Bronchial epithelial cell (primary cell): ENCODE measurements at regions not wholly inside any gene's neighbourhood (a gene's known extent, or its start where the extent isn't known, plus 50 kb on each side); places are given as distances from the start of the nearest gene placed in this dataset.

Experiments used
- DNase-seq: peaks from one replicate; pipeline ENCODE4 v3.0.0-alpha.2; 2010; ENCODE audit warnings: low read depth
- FAIRE-seq: peaks from 2 replicates; lab custom pipeline; 2011; peaks lifted over from hg19 to GRCh38; lab: Jason Lieb, UNC
- H3K27me3 ChIP-seq: 2 replicates; pipeline ENCODE4 v1.5.1; 2011; ENCODE audit warnings: low read length; ENCODE audit not compliant: control insufficient read depth, insufficient read depth
- H3K36me3 ChIP-seq: 2 replicates; pipeline ENCODE4 v1.5.1; 2011; ENCODE audit warnings: low read length; ENCODE audit not compliant: control insufficient read depth, insufficient read depth
- H3K4me3 ChIP-seq: 2 replicates; pipeline ENCODE4 v1.5.1; 2011; ENCODE audit warnings: mild to moderate bottlenecking, low read depth, low read length, control low read depth
- TF ChIP-seq, protein P1 (sequence below): IDR thresholded peaks from 2 replicates; pipeline ENCODE4 v1.5.1; 2011; ENCODE audit warnings: mild to moderate bottlenecking, moderate library complexity, low read length, control low read depth, inconsistent platforms; ENCODE audit not compliant: insufficient read depth, severe bottlenecking

DNA sequence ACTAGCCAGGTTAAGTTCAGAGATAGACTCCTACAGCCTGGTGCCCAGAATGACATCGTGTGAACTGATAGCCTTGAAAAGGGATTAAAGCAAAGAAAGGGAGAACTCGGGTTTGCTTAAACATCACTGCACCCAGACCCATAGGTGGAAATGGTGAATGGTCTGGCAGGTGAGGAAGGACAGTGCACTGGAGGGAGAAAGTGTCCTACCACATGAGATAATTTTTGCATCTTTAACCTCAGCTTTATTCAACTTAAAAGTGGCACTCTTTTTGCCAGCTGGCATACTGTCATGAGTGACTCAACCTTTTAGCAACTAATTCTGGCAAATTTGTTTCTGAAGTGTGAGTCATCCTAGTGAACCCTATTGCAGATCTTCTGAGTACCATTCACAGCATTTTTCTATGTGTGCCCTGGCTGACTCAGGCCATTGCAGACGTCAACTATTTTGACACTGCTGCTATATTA is 53.0 kb upstream of the DAPP1 start:
- no peak overlapping the region for H3K4me3 ChIP-seq
- FAIRE-seq, result peak; percentile 90
- DNase-seq, result peak; percentile 98

DNA sequence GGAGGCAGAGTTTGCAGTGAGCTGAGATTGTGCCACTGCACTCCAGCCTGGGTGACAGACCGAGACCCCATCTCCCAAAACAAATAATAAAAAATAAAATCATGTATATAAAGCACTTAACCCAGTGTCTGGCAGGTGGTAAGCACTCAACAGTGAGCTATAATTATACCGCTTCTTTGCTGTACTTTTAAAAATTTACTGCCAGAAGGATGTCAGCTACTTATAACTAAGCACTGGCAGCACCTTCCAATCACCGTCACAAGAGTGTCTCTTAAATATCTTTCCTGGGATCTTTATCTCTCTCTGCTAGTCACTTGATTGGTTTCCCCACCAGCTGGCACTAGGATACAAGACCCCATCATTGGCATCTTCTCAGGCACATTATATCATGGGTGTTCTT is 53.9 kb upstream of the DAPP1 start:
- no peak for FAIRE-seq
- no peak overlapping the region for H3K4me3 ChIP-seq
- DNase-seq, result no peak
- no peaks in the 10 kb centered on the region for H3K36me3 ChIP-seq
- TF ChIP-seq, protein P1, sequence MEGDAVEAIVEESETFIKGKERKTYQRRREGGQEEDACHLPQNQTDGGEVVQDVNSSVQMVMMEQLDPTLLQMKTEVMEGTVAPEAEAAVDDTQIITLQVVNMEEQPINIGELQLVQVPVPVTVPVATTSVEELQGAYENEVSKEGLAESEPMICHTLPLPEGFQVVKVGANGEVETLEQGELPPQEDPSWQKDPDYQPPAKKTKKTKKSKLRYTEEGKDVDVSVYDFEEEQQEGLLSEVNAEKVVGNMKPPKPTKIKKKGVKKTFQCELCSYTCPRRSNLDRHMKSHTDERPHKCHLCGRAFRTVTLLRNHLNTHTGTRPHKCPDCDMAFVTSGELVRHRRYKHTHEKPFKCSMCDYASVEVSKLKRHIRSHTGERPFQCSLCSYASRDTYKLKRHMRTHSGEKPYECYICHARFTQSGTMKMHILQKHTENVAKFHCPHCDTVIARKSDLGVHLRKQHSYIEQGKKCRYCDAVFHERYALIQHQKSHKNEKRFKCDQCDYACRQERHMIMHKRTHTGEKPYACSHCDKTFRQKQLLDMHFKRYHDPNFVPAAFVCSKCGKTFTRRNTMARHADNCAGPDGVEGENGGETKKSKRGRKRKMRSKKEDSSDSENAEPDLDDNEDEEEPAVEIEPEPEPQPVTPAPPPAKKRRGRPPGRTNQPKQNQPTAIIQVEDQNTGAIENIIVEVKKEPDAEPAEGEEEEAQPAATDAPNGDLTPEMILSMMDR, result no peak
- no peaks in the 10 kb centered on the region for H3K27me3 ChIP-seq

More for the DNA sequence above, 53.0 kb upstream of the DAPP1 start:
- no peaks in the 10 kb centered on the region for H3K27me3 ChIP-seq
- TF ChIP-seq, protein P1, result no peak
- H3K36me3 ChIP-seq, result no peaks in the 10 kb centered on the region

DNA sequence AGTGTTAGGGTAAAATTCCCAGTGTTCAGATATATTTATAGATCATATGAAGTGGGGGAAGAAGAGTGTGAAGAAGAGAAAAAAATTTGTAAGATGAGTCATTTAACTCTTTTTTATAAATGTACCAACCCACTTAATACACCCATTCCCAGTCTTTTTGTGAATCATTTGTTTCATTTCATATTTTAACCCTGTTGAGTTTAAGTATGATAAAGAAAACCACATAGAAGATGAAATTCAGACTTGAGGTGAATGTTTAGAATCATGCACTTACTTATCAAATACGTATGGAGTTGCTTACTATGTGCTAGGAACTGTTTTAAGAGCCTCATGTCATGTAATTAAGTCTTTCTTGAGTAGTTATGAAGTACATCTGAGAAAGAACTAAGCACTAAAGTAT is 56.6 kb upstream of the DAPP1 start:
- Histone ChIP-seq H3K27me3 (no peaks in the 10 kb centered on the region), H3K36me3 (no peaks in the 10 kb centered on the region), H3K4me3 (no peak overlapping the region)
- TF ChIP-seq, protein P1, result no peak
- FAIRE-seq (no peak), DNase-seq (no peak)

DNA sequence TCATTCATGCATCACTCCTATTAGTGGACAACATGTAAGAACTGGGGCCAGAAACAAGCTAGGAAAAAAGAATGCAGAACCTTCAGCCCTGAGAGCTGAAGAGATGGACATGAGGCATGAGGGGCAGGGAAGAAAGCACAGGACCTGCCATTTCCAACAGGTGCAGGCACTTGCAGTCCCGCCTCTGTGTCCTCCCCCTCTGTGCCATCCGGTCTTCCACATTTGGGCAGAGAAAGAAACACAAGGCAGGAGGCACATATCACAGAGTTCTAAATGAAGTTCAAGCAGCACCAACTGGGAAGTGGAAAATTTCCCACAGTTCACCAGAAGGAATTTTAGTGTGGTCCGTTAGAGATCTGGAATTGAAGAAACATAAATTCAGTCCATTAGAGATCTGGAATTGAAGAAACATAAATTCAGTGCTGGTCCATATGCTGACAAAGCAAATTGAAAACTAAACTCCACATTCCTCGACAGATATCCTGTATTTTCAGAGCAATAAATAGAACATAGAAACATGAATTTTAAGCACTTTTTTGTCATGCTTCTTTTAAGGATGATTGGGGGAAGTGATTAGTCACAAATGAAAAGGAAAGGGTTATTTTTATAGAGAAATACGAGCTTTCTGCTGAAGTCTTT is 57.2 kb upstream of the DAPP1 start:
- FAIRE-seq, result no peak
- no peak overlapping the region for H3K4me3 ChIP-seq
- no peaks in the 10 kb centered on the region for H3K27me3 ChIP-seq
- H3K36me3 ChIP-seq, result no peaks in the 10 kb centered on the region
- no peak for DNase-seq
- TF ChIP-seq, protein P1, result no peak

DNA sequence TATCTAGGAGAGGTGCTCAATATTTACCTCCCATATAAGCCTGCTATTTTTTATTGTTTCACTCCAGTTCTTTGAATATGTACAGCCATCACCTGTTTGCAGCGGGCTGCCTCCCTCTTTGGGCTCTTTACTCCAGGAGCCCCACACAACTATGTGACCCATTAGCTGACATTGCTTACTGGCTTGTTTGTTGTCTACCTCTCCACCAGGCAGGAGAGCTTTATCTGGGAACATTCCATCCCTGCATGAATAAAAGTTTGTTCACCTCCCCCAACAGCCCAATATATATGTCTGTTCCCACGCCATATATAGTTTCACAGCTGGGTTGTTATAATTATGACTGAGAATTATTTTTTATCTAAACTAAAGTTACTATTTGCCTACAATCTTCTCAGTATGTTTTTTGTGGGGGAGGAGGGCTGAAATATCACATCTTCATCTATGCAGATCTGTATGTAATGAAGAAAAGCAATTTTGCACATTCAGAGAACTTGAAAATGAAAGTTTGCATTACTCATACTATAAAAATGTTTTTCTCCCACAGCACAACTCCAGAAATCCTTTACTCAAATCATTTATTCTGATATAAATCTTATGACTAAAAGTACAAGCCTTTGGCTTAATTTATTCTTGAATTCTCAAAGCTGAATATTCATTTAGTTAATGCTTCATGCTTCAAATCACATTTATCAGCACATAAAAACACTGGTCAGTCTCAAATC is 61.2 kb upstream of the DAPP1 start:
- peak; percentile 8 for DNase-seq
- Histone ChIP-seq H3K27me3 (no peaks in the 10 kb centered on the region), H3K36me3 (no peaks in the 10 kb centered on the region), H3K4me3 (no peak overlapping the region)
- TF ChIP-seq, protein P1, result no peak
- no peak for FAIRE-seq
